H9 (cell line): ENCODE measurements at regions not wholly inside any gene's neighbourhood (a gene's known extent, or its start where the extent isn't known, plus 50 kb on each side); places are given as distances from the start of the nearest gene placed in this dataset.

Experiments
- DNase-seq: peaks from one replicate; pipeline ENCODE4 v3.0.0-alpha.2; 2017
- H2AFZ ChIP-seq: one replicate; pipeline ENCODE4 v1.6.1; 2013; ENCODE audit warnings: mild to moderate bottlenecking, low read length, control low read depth, moderate library complexity
- H2AK5ac ChIP-seq: 2 replicates; pipeline ENCODE4 v1.6.1; 2013; ENCODE audit warnings: low read length, control low read depth, mixed read lengths; ENCODE audit not compliant: insufficient read length
- H2BK120ac ChIP-seq: one replicate; pipeline ENCODE4 v1.6.1; 2013; ENCODE audit warnings: low read depth, mild to moderate bottlenecking, low read length, control low read depth, inconsistent platforms; ENCODE audit not compliant: poor library complexity, severe bottlenecking
- H2BK12ac ChIP-seq: 2 replicates; pipeline ENCODE4 v1.6.1; 2013; ENCODE audit warnings: low read length, control low read depth, mixed read lengths, low read depth; ENCODE audit not compliant: insufficient read length
- H2BK15ac ChIP-seq: 2 replicates; pipeline ENCODE4 v1.6.1; 2013; ENCODE audit warnings: low read depth, low read length, control low read depth
- H2BK20ac ChIP-seq: one replicate; pipeline ENCODE4 v1.6.1; 2013; ENCODE audit warnings: low read depth, mild to moderate bottlenecking, low read length, control low read depth, inconsistent platforms; ENCODE audit not compliant: poor library complexity, severe bottlenecking
- H2BK5ac ChIP-seq: 2 replicates; pipeline ENCODE4 v1.6.1; 2013; ENCODE audit warnings: low read length, control low read depth, mixed read lengths; ENCODE audit not compliant: insufficient read length
- H3K14ac ChIP-seq: 2 replicates; pipeline ENCODE4 v1.6.1; 2013; ENCODE audit warnings: low read length, control low read depth; ENCODE audit not compliant: insufficient read depth
- H3K18ac ChIP-seq: 2 replicates; pipeline ENCODE4 v1.6.1; 2013; ENCODE audit warnings: low read depth, mild to moderate bottlenecking, mixed read lengths, low read length, control low read depth; ENCODE audit not compliant: insufficient read length
- H3K23ac ChIP-seq: 2 replicates; pipeline ENCODE4 v1.6.1; 2013; ENCODE audit warnings: low read length, control low read depth, mixed read lengths, low read depth; ENCODE audit not compliant: insufficient read length
- H3K23me2 ChIP-seq: 2 replicates; pipeline ENCODE4 v1.6.1; 2013; ENCODE audit warnings: low read depth, mild to moderate bottlenecking, mixed read lengths, low read length, control low read depth; ENCODE audit not compliant: insufficient read length, poor library complexity, severe bottlenecking
- H3K27ac ChIP-seq: 2 replicates; pipeline ENCODE4 v1.5.1; 2013; ENCODE audit warnings: low read length, control low read depth, mixed read lengths, low read depth; ENCODE audit not compliant: insufficient read length
- H3K27me3 ChIP-seq: 2 replicates; pipeline ENCODE4 v1.6.1; 2013; ENCODE audit warnings: low read length, control low read depth, inconsistent platforms; ENCODE audit not compliant: insufficient read depth
- H3K4ac ChIP-seq: 2 replicates; pipeline ENCODE4 v1.6.1; 2013; ENCODE audit warnings: low read depth, mild to moderate bottlenecking, control low read depth, inconsistent platforms, low read length, moderate library complexity
- H3K4me1 ChIP-seq: 2 replicates; pipeline ENCODE4 v1.6.1; 2013; ENCODE audit warnings: low read length, control low read depth, inconsistent platforms; ENCODE audit not compliant: insufficient read depth
- H3K4me2 ChIP-seq: 2 replicates; pipeline ENCODE4 v1.6.1; 2013; ENCODE audit warnings: low read length, control low read depth, mixed read lengths; ENCODE audit not compliant: insufficient read length, insufficient read depth
- H3K56ac ChIP-seq: 2 replicates; pipeline ENCODE4 v1.6.1; 2013; ENCODE audit warnings: low read depth, mild to moderate bottlenecking, mixed read lengths, low read length, control low read depth; ENCODE audit not compliant: insufficient read length
- H3K79me1 ChIP-seq: 2 replicates; pipeline ENCODE4 v1.6.1; 2013; ENCODE audit warnings: low read depth, mild to moderate bottlenecking, moderate library complexity, low read length, control low read depth, inconsistent platforms; ENCODE audit not compliant: insufficient read depth, poor library complexity, severe bottlenecking
- H3K79me2 ChIP-seq: 2 replicates; pipeline ENCODE4 v1.6.1; 2013; ENCODE audit warnings: low read length, control low read depth, inconsistent platforms; ENCODE audit not compliant: insufficient read depth
- H3K9ac ChIP-seq: 2 replicates; pipeline ENCODE4 v1.6.1; 2013; ENCODE audit warnings: low read length, control low read depth, mixed read lengths; ENCODE audit not compliant: insufficient read length; ENCODE audit errors: extremely low read depth
- H3K9me3 ChIP-seq: one replicate; pipeline ENCODE4 v1.6.1; 2013; ENCODE audit warnings: low read depth, low read length, inconsistent platforms; ENCODE audit not compliant: control insufficient read depth
- H3T11ph ChIP-seq: one replicate; pipeline ENCODE4 v1.6.1; 2013; ENCODE audit warnings: mild to moderate bottlenecking, low read length, control low read depth, inconsistent platforms
- H4K20me1 ChIP-seq: one replicate; pipeline ENCODE4 v1.6.1; 2013; ENCODE audit not compliant: control insufficient read depth, insufficient read length, insufficient read depth
- H4K5ac ChIP-seq: 2 replicates; pipeline ENCODE4 v1.6.1; 2013; ENCODE audit warnings: low read depth, mild to moderate bottlenecking, mixed read lengths, low read length, control low read depth; ENCODE audit not compliant: insufficient read length
- H4K8ac ChIP-seq: replicated peaks from 2 replicates; pipeline ENCODE4 v1.6.1; 2013; ENCODE audit warnings: low read length, control low read depth, mixed read lengths, low read depth; ENCODE audit not compliant: insufficient read length
- H4K91ac ChIP-seq: 2 replicates; pipeline ENCODE4 v1.6.1; 2013; ENCODE audit warnings: low read depth, mild to moderate bottlenecking, moderate library complexity, mixed read lengths, low read length, control low read depth; ENCODE audit not compliant: insufficient read length
- H3K27ac Mint-ChIP-seq, 3 experiments: 2 replicates in 2 of 3; 3 replicates in 1 of 3; pipeline ENCODE4 v1.8.0; 2020 to 2021; ENCODE audit warnings: mixed read lengths in 3 of 3, mild to moderate bottlenecking in 1 of 3, moderate library complexity in 1 of 3
- H3K27me3 Mint-ChIP-seq: 2 replicates; pipeline ENCODE4 v1.8.0; 2021; ENCODE audit warnings: low read depth, mild to moderate bottlenecking, moderate library complexity, mixed read lengths
- H3K36me3 Mint-ChIP-seq, 3 experiments: 2 replicates in 2 of 3; 3 replicates in 1 of 3; pipeline ENCODE4 v1.8.0; 2020 to 2021; ENCODE audit warnings: low read depth in 3 of 3, mixed read lengths in 3 of 3; ENCODE audit not compliant: insufficient read depth in 1 of 3
- H3K4me1 Mint-ChIP-seq, 2 experiments: 2 replicates each; pipeline ENCODE4 v1.8.0; 2020; ENCODE audit warnings: mixed read lengths in 2 of 2
- H3K4me3 Mint-ChIP-seq, 2 experiments: 2 replicates in 1 of 2; 3 replicates in 1 of 2; pipeline ENCODE4 v1.8.0; 2020 to 2021; ENCODE audit warnings: mild to moderate bottlenecking in 2 of 2, mixed read lengths in 2 of 2, moderate library complexity in 1 of 2
- H3K9me3 Mint-ChIP-seq, 2 experiments: 2 replicates in 1 of 2; 3 replicates in 1 of 2; pipeline ENCODE4 v1.8.0; 2020; ENCODE audit warnings: mild to moderate bottlenecking in 2 of 2, mixed read lengths in 2 of 2, moderate library complexity in 1 of 2
- WGBS: extraction: QIAGEN DNeasy Blood & Tissue Kit; methylation state at CpG from one replicate; pipeline ENCODE4 v1.1.7; 2013; ENCODE audit warnings: missing lambda C conversion rate, low lambda C conversion rate, mixed read lengths; ENCODE audit not compliant: insufficient read length; ENCODE audit errors: extremely low coverage; 5-methylcytosine and 5-hydroxymethylcytosine counted together
- TF ChIP-seq, protein P1 (sequence below): fragments of 200-600 bp; sonication (generic); conservative IDR thresholded peaks from 3 replicates; pipeline ENCODE4 v1.8.0; 2021; ENCODE audit warnings: antibody characterized with exemption, mild to moderate bottlenecking

DNA sequence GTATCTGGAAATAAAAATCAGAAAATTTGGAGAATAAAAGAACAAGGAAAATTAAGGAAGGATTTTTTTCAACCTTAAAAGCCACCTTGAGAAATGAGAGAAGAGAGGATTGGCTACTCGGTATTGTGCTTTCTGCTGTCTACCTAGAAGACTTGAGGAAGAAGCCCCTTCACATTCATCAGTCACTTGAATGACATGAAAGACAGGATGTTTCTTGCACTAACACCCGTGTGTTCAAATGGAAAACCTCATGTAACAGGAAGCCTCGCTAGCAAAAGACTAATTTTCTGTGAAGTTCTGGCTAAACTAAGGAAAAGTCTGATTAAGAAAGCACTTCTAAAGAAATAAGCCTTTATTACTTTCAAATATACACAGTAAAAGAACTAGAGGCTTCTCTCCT is 69.9 kb downstream of the OLIG3 start:
- Histone ChIP-seq H2BK5ac (no peak overlapping the region), H3K27ac (peak overlapping the region; percentile 56), H3K23me2 (no peaks in the 10 kb centered on the region), H3K4me1 (peaks cover 6% of the 10 kb centered on the region; the same call in 1 of the 2 replicates), H3K4me2 (no peak overlapping the region), H4K8ac (no peak overlapping the region), H4K91ac (no peak overlapping the region), H4K20me1 (no peaks in the 10 kb centered on the region), H3K9me3 (no peaks in the 10 kb centered on the region), H3K9ac (no peak overlapping the region), H3K18ac (no peak overlapping the region), H4K5ac (no peak overlapping the region), H3K56ac (no peak overlapping the region), H2AFZ (no peak overlapping the region), H2BK20ac (no peak overlapping the region), H3K14ac (no peak overlapping the region), H3K79me1 (no peaks in the 10 kb centered on the region), H2BK120ac (no peak overlapping the region), H3K23ac (no peak overlapping the region), H3K27me3 (no peaks in the 10 kb centered on the region), H2AK5ac (no peak overlapping the region), H2BK12ac (no peak overlapping the region), H3K79me2 (no peaks in the 10 kb centered on the region), H3T11ph (no peak overlapping the region), H2BK15ac (no peak overlapping the region), H3K4ac (no peak overlapping the region)
- H3K4me3 Mint-ChIP-seq: peak overlapping the region; percentile 44 to 45; a peak in 3 of 5 replicates
- WGBS: no CpG with 5 or more reads among the region's 3 CpGs
- H3K9me3 Mint-ChIP-seq: no peaks in the 10 kb centered on the region; a peak in 1 of 5 replicates
- peaks cover 38 to 50% of the 10 kb centered on the region in 2 experiments for H3K4me1 Mint-ChIP-seq
- no peaks in the 10 kb centered on the region for H3K27me3 Mint-ChIP-seq
- no peak for DNase-seq
- H3K36me3 Mint-ChIP-seq: 0 out of 7 replicates have a peak, but pooled peaks cover 0 to 1% (median 0%) of the 10 kb centered on the region in 3 experiments
- peak overlapping the region; percentile 66 to 98 (median 93); a peak in 6 of 7 replicates for H3K27ac Mint-ChIP-seq
- TF ChIP-seq, protein P1, sequence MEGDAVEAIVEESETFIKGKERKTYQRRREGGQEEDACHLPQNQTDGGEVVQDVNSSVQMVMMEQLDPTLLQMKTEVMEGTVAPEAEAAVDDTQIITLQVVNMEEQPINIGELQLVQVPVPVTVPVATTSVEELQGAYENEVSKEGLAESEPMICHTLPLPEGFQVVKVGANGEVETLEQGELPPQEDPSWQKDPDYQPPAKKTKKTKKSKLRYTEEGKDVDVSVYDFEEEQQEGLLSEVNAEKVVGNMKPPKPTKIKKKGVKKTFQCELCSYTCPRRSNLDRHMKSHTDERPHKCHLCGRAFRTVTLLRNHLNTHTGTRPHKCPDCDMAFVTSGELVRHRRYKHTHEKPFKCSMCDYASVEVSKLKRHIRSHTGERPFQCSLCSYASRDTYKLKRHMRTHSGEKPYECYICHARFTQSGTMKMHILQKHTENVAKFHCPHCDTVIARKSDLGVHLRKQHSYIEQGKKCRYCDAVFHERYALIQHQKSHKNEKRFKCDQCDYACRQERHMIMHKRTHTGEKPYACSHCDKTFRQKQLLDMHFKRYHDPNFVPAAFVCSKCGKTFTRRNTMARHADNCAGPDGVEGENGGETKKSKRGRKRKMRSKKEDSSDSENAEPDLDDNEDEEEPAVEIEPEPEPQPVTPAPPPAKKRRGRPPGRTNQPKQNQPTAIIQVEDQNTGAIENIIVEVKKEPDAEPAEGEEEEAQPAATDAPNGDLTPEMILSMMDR: no peak
